ENCODE measurements at regions not wholly inside any gene's neighbourhood (a gene's known extent, or its start where the extent isn't known, plus 50 kb on each side); places are given as distances from the start of the nearest gene placed in this dataset.

GRCh38 chr12:60251091-60251490 is 655.3 kb downstream of the SLC16A7 start:
- TF ChIP-seq CTCF (IDR thresholded peaks at IDR 0.05) (no peak), POLR2A (IDR thresholded peaks at IDR 0.05) (no peak)

All from right lobe of liver (tissue), 4 donors.